Right atrium auricular region (tissue), 2 donors: ENCODE measurements at regions not wholly inside any gene's neighbourhood (a gene's known extent, or its start where the extent isn't known, plus 50 kb on each side); places are given as distances from the start of the nearest gene placed in this dataset.

Source experiments
- DNase-seq: peaks from one replicate; pipeline ENCODE4 v3.0.0-alpha.2; 2019; ENCODE audit warnings: low spot score
- H3K27ac ChIP-seq, 2 donors: fragments of 200-600 bp; sonication (generic); 1 replicate in 1 of 2; 2 replicates in 1 of 2; pipeline ENCODE4 v1.5.1; 2016 to 2019
- H3K27me3 ChIP-seq, 2 donors: fragments of 200-600 bp; sonication (generic); one replicate each; pipeline versions ENCODE4 v1.5.1 to v1.6.0; 2017 to 2019
- H3K36me3 ChIP-seq: fragments of 200-600 bp; sonication (generic); one replicate; pipeline ENCODE4 v1.5.1; 2016
- H3K4me1 ChIP-seq, 2 donors: fragments of 200-600 bp; sonication (generic); one replicate each; pipeline versions ENCODE4 v1.5.1 to v1.6.0; 2017 to 2019
- H3K4me3 ChIP-seq, 2 donors: fragments of 200-600 bp; sonication (generic); 1 replicate in 1 of 2; 2 replicates in 1 of 2; pipeline ENCODE4 v1.5.1; 2017 to 2019; ENCODE audit warnings: mild to moderate bottlenecking in 1 of 2, moderate library complexity in 1 of 2
- H3K9me3 ChIP-seq, 2 donors: fragments of 200-600 bp; sonication (generic); one replicate each; pipeline ENCODE4 v1.5.1; 2019
- TF ChIP-seq, protein P1 (sequence below), 2 donors: fragments of 200-600 bp; sonication (generic); IDR thresholded peaks; one replicate each; pipeline ENCODE4 v1.5.1; 2019; ENCODE audit warnings: antibody characterized with exemption in 2 of 2

DNA sequence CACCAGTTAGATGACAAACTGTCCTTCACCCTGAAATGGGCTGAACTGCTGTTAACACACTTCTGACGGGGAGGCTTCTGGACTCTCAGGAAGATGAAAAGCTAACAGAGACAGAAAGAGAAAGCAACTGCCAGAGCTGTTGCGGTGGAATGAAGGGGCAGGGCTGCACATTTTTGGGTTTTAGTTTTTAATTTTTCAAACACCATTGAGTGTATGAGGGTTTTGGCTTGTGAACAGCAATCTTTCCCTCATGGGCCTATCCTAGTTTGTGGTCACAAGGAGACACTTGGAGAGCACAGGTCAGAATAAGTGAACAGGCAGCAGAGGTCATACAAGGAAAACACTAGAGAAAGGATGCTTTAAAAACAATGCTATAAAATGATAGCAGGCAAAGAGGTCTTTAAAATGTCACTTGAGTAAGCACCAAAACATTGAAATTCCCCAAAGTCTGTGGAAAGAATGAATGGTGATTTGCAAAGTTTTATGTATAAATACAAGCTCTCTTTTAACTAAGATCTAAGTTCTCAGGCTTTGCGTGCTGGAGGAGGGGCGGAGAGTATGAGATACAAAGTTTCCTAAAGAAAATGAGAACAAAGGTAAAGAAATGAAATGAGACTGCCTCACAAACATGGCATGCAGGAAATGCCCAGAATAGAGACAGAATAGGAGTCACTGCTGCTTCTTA is 101.4 kb upstream of the GLI3 start:
- no peak overlapping the region for H3K4me3 ChIP-seq
- H3K36me3 ChIP-seq, result no peaks in the 10 kb centered on the region
- TF ChIP-seq, protein P1, sequence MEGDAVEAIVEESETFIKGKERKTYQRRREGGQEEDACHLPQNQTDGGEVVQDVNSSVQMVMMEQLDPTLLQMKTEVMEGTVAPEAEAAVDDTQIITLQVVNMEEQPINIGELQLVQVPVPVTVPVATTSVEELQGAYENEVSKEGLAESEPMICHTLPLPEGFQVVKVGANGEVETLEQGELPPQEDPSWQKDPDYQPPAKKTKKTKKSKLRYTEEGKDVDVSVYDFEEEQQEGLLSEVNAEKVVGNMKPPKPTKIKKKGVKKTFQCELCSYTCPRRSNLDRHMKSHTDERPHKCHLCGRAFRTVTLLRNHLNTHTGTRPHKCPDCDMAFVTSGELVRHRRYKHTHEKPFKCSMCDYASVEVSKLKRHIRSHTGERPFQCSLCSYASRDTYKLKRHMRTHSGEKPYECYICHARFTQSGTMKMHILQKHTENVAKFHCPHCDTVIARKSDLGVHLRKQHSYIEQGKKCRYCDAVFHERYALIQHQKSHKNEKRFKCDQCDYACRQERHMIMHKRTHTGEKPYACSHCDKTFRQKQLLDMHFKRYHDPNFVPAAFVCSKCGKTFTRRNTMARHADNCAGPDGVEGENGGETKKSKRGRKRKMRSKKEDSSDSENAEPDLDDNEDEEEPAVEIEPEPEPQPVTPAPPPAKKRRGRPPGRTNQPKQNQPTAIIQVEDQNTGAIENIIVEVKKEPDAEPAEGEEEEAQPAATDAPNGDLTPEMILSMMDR (IDR thresholded peaks at IDR 0.05), result no peak
- H3K27ac ChIP-seq, result no peak overlapping the region
- no peaks in the 10 kb centered on the region for H3K27me3 ChIP-seq
- H3K9me3 ChIP-seq, result peaks cover 0 to 4% of the 10 kb centered on the region in 2 donors
- DNase-seq, result no peak
- H3K4me1 ChIP-seq, result no peaks in the 10 kb centered on the region

- Histone ChIP-seq H3K4me3 (no peak overlapping the region), H3K27ac (no peak overlapping the region), H3K27me3 (no peaks in the 10 kb centered on the region), H3K36me3 (no peaks in the 10 kb centered on the region), H3K9me3 (peaks cover 0 to 14% of the 10 kb centered on the region in 2 donors), H3K4me1 (no peaks in the 10 kb centered on the region)
- TF ChIP-seq, protein P1 (IDR thresholded peaks at IDR 0.05), result no peak
- no peak for DNase-seq
Observed at GRCh38 chr7:42337225-42337905, 100.4 kb upstream of the GLI3 start.

GRCh38 chr7:42332605-42333222 is 95.7 kb upstream of the GLI3 start:
- TF ChIP-seq, protein P1 (IDR thresholded peaks at IDR 0.05), result no peak
- no peaks in the 10 kb centered on the region for H3K27me3 ChIP-seq
- H3K4me3 ChIP-seq, result no peak overlapping the region
- no peak for DNase-seq
- peaks cover 0 to 20% of the 10 kb centered on the region in 2 donors for H3K9me3 ChIP-seq
- no peaks in the 10 kb centered on the region for H3K4me1 ChIP-seq
- no peak overlapping the region for H3K27ac ChIP-seq
- H3K36me3 ChIP-seq, result no peaks in the 10 kb centered on the region

- no peaks in the 10 kb centered on the region for H3K4me1 ChIP-seq
- no peak overlapping the region for H3K4me3 ChIP-seq
- H3K27ac ChIP-seq, result no peak overlapping the region
- H3K9me3 ChIP-seq, result no peaks in the 10 kb centered on the region
- no peaks in the 10 kb centered on the region for H3K36me3 ChIP-seq
- TF ChIP-seq, protein P1 (IDR thresholded peaks at IDR 0.05), result no peak
- DNase-seq, result no peak
- no peaks in the 10 kb centered on the region for H3K27me3 ChIP-seq
Observed at GRCh38 chr7:42319631-42320030, 82.6 kb upstream of the GLI3 start.

DNA sequence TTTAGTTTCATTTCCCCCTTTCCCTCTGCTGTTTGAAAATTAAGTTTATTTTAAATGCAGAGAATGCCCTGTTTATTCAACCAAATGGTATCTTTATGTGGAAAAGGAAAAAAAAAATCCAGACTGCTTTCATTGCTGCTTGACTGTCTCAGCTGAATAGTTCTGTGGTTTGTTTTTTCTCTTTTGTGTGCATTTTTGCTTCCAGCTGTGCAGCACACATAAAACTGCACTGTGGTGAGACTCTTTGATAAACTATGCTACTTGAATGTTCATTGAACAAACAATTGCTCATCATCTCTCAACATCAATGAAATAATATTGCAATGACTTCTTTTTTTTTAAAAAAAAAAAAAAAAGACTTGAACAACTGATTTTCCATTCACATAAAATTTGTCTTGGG is 78.6 kb upstream of the GLI3 start:
- DNase-seq, result no peak
- TF ChIP-seq, protein P1 (IDR thresholded peaks at IDR 0.05), result no peak
- Histone ChIP-seq H3K27ac (no peak overlapping the region), H3K4me1 (no peaks in the 10 kb centered on the region), H3K4me3 (no peak overlapping the region), H3K9me3 (peaks cover 0 to 8% of the 10 kb centered on the region in 2 donors), H3K27me3 (no peaks in the 10 kb centered on the region), H3K36me3 (no peaks in the 10 kb centered on the region)
